ENCODE measurements at regions not wholly inside any gene's neighbourhood (a gene's known extent, or its start where the extent isn't known, plus 50 kb on each side); places are given as distances from the start of the nearest gene placed in this dataset.

DNA sequence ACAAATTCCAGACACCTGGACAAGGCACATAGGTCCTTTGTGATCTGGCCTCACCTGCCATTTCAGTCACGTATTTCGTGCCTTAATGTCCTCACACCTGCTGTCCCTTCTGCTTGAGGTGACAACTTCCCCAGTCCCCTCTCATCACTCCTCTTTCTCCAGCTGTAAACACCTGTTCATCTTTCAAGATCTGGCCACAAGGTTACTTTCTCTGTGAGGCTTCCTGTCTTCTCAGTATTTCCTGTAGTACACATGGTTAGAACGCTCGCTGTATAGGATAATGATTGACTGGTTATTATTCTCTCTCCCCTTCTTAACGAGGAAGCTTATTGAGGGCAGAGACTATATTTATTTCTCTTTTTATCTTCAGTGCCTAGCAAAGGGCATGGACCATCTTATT lies 74.5 kb upstream of the PMFBP1 start:
- CTCF ChIA-PET: no interaction called here
- no peaks in the 10 kb centered on the region for H3K4me1 Mint-ChIP-seq
- no peaks in the 10 kb centered on the region for H3K9me3 Mint-ChIP-seq
- intact Hi-C loops (cut with micrococcal nuclease): no loop called here
- DNase-seq (no peak), ATAC-seq (ENCODE audit: low read depth) (no peak)
- no peak overlapping the region for H3K27ac Mint-ChIP-seq
- POLR2A ChIA-PET: no interaction called here
- TF ChIP-seq, protein P1, sequence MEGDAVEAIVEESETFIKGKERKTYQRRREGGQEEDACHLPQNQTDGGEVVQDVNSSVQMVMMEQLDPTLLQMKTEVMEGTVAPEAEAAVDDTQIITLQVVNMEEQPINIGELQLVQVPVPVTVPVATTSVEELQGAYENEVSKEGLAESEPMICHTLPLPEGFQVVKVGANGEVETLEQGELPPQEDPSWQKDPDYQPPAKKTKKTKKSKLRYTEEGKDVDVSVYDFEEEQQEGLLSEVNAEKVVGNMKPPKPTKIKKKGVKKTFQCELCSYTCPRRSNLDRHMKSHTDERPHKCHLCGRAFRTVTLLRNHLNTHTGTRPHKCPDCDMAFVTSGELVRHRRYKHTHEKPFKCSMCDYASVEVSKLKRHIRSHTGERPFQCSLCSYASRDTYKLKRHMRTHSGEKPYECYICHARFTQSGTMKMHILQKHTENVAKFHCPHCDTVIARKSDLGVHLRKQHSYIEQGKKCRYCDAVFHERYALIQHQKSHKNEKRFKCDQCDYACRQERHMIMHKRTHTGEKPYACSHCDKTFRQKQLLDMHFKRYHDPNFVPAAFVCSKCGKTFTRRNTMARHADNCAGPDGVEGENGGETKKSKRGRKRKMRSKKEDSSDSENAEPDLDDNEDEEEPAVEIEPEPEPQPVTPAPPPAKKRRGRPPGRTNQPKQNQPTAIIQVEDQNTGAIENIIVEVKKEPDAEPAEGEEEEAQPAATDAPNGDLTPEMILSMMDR (IDR thresholded peaks at IDR 0.05): no peak
- H3K27me3 Mint-ChIP-seq: no peaks in the 10 kb centered on the region
- no peaks in the 10 kb centered on the region for H3K36me3 Mint-ChIP-seq (ENCODE audit: low read depth)
- H3K4me3 Mint-ChIP-seq: no peak overlapping the region

DNA sequence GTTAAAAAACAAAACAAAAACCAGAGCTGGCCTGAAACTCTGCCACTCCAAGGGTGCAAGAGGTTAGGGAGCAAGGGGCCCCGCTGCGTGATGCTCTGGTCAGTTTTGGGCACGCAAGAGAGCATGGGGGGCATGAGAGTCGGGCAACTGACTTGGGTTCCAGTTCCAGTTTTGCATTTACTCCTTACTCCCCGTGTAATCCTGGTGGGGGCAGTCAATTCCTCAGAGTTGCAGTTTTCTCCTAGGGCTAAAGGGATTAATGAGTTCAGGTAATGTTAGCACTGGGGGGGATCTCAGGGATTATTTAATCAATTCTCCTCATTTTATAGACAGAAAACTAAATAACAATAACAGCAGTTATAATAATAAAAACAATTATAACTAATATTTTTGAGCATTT lies 72.9 kb upstream of the PMFBP1 start:
- H3K4me1 Mint-ChIP-seq: no peaks in the 10 kb centered on the region
- H3K36me3 Mint-ChIP-seq (ENCODE audit: low read depth): no peaks in the 10 kb centered on the region
- ATAC-seq (ENCODE audit: low read depth): no peak
- TF ChIP-seq, protein P1 (IDR thresholded peaks at IDR 0.05): no peak
- DNase-seq: no peak
- intact Hi-C loops (cut with micrococcal nuclease): no loop called here
- no peaks in the 10 kb centered on the region for H3K9me3 Mint-ChIP-seq
- ChIA-PET CTCF (no interaction called here), POLR2A (no interaction called here)
- H3K27me3 Mint-ChIP-seq: no peaks in the 10 kb centered on the region
- H3K27ac Mint-ChIP-seq: no peak overlapping the region
- H3K4me3 Mint-ChIP-seq: no peak overlapping the region

DNA sequence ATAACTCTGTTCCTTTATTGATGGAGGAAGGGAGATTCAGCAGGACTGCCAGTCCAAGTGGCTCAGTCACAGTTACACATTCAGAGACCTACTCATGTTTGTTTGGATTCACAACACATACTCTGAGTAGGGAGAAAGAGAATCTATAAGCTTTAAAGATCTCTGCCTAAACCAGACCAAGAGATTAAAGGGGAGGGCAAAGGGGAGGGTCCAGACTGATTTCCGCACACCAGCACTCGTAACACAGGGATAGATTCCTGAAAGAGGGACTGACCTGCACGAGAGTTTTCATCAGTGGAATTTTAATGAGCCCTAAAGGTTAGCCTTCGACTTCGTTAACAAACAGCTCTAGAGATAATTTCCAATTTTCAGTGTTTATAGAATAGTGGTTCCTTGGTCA lies 71.7 kb upstream of the PMFBP1 start:
- TF ChIP-seq, protein P1 (IDR thresholded peaks at IDR 0.05): no peak
- POLR2A ChIA-PET: no interaction called here
- intact Hi-C loops (cut with micrococcal nuclease): no loop called here
- no peak overlapping the region for H3K4me3 Mint-ChIP-seq
- no peak for ATAC-seq (ENCODE audit: low read depth)
- no peak for DNase-seq
- no peaks in the 10 kb centered on the region for H3K4me1 Mint-ChIP-seq
- H3K36me3 Mint-ChIP-seq (ENCODE audit: low read depth): no peaks in the 10 kb centered on the region
- CTCF ChIA-PET: no interaction called here
- no peaks in the 10 kb centered on the region for H3K9me3 Mint-ChIP-seq
- H3K27ac Mint-ChIP-seq: no peak overlapping the region
- H3K27me3 Mint-ChIP-seq: no peaks in the 10 kb centered on the region

DNA sequence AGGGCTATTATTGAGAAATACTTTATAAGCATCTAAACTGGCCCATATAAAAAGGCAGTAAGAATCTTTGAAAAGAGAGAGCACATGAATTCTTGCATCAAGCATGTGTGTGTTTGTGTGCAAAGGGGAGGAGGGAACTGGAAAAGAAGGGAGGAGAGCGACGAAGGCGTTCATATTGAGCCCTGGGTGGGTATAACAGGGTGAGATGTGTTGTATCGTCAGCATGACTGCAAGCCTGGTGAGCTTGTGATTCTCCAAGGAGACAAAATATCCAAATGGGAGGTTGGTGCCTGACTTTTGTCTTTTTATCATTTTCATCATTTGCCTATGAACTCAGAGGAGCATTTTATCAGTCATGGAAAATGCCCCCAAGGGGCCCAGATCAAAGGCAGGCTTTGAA lies 70.8 kb upstream of the PMFBP1 start:
- ChIA-PET CTCF (no interaction called here), POLR2A (no interaction called here)
- Mint-ChIP-seq H3K27ac (no peak overlapping the region), H3K4me3 (no peak overlapping the region), H3K4me1 (no peaks in the 10 kb centered on the region), H3K36me3 (ENCODE audit: low read depth) (no peaks in the 10 kb centered on the region), H3K9me3 (no peaks in the 10 kb centered on the region), H3K27me3 (no peaks in the 10 kb centered on the region)
- no peak for ATAC-seq (ENCODE audit: low read depth)
- TF ChIP-seq, protein P1 (IDR thresholded peaks at IDR 0.05): no peak
- intact Hi-C loops (cut with micrococcal nuclease): no loop called here
- DNase-seq: no peak

DNA sequence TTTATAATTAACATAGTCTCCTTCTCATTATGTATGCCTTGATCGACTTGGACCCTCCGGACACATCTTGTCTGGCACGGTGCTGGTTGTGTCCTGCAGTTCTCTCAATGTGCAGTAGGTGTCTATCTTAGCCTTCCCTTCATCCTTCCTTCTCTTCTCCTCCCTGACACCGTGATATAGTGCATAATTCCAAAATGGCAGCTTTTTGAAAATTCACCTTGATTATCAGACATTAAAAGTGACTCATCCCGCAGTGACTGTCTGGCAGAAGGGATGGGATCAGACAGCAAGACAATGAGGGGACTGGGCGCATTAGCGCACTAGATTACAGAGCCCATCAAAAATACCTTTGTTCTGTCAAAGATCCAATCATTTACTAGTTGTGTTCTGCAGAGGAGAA lies 70.0 kb upstream of the PMFBP1 start:
- Mint-ChIP-seq H3K27me3 (no peaks in the 10 kb centered on the region), H3K36me3 (ENCODE audit: low read depth) (no peaks in the 10 kb centered on the region), H3K4me1 (no peaks in the 10 kb centered on the region), H3K9me3 (no peaks in the 10 kb centered on the region), H3K27ac (no peak overlapping the region), H3K4me3 (no peak overlapping the region)
- ChIA-PET CTCF (no interaction called here), POLR2A (interaction anchor here (0.6 kb wide), 1 partner anchor 105 kb away, joined by 3 read pairs; no protein-coding TSS in a partner anchor)
- intact Hi-C loops (cut with micrococcal nuclease): no loop called here
- DNase-seq (no peak), ATAC-seq (ENCODE audit: low read depth) (no peak)
- TF ChIP-seq, protein P1 (IDR thresholded peaks at IDR 0.05): no peak
